Common myeloid progenitor, CD34-positive (primary cell): ENCODE measurements at regions not wholly inside any gene's neighbourhood (a gene's known extent, or its start where the extent isn't known, plus 50 kb on each side); places are given as distances from the start of the nearest gene placed in this dataset.

Source experiments
- CTCF ChIA-PET: fragments of 350-600 bp; sonication (Branson Sonifier 250); formaldehyde crosslinking; loops from one replicate; lab custom pipeline; 2021; ENCODE audit warnings: antibody characterized with exemption; lab: Charles Lee
- POLR2A ChIA-PET: fragments of 350-600 bp; sonication (Branson Sonifier 250); formaldehyde crosslinking; loops from one replicate; lab custom pipeline; 2021; ENCODE audit warnings: antibody characterized with exemption; lab: Charles Lee
- DNase-seq, 3 donors: peaks; one replicate each; pipeline versions ENCODE4 v3.0.0 to v3.0.0-alpha.2; 2013
- H3K27ac ChIP-seq, 2 experiments: 1 replicate in 1 of 2; 2 replicates in 1 of 2; pipeline ENCODE4 v1.7.0; 2013; ENCODE audit warnings: inconsistent platforms in 2 of 2, low read length in 2 of 2, mild to moderate bottlenecking in 2 of 2, low read depth in 1 of 2, moderate library complexity in 1 of 2; ENCODE audit not compliant: severe bottlenecking in 2 of 2, insufficient read depth in 1 of 2, poor library complexity in 1 of 2
- H3K27me3 ChIP-seq, 5 experiments: replicated peaks in 2 of 5; 1 replicate in 3 of 5; 2 replicates in 2 of 5; pipeline versions ENCODE4 v1.6.1 to v1.7.0; 2013; ENCODE audit warnings: low read length in 4 of 5, mild to moderate bottlenecking in 2 of 5, moderate library complexity in 2 of 5, inconsistent platforms in 1 of 5; ENCODE audit not compliant: insufficient read depth in 5 of 5, control insufficient read depth in 4 of 5
- H3K36me3 ChIP-seq, 4 experiments: 1 replicate in 2 of 4; 2 replicates in 2 of 4; pipeline versions ENCODE4 v1.6.1 to v1.7.0; 2013; ENCODE audit warnings: low read length in 3 of 4, control low read depth in 1 of 4, mild to moderate bottlenecking in 1 of 4; ENCODE audit not compliant: control insufficient read depth in 4 of 4, insufficient read depth in 4 of 4
- H3K4me1 ChIP-seq, 4 experiments: 1 replicate in 3 of 4; 2 replicates in 1 of 4; pipeline versions ENCODE4 v1.6.1 to v1.7.1; 2013; ENCODE audit warnings: low read length in 3 of 4, mild to moderate bottlenecking in 3 of 4, control low read depth in 1 of 4, inconsistent platforms in 1 of 4, moderate library complexity in 1 of 4; ENCODE audit not compliant: control insufficient read depth in 4 of 4, insufficient read depth in 4 of 4; ENCODE audit errors: control extremely low read depth in 1 of 4
- H3K4me3 ChIP-seq, 7 experiments: 1 replicate in 4 of 7; 2 replicates in 3 of 7; pipeline versions ENCODE4 v1.5.1 to v1.7.0; 2013; ENCODE audit warnings: mild to moderate bottlenecking in 7 of 7, low read length in 6 of 7, moderate library complexity in 6 of 7, inconsistent platforms in 2 of 7, low read depth in 2 of 7, control low read depth in 1 of 7; ENCODE audit not compliant: insufficient read depth in 4 of 7, control insufficient read depth in 1 of 7; ENCODE audit errors: extremely low read depth in 1 of 7
- H3K9me3 ChIP-seq, 5 experiments: 1 replicate in 4 of 5; 2 replicates in 1 of 5; pipeline versions ENCODE4 v1.6.1 to v1.7.1; 2013; ENCODE audit warnings: low read length in 4 of 5, mild to moderate bottlenecking in 2 of 5, inconsistent platforms in 1 of 5, low read depth in 1 of 5, moderate library complexity in 1 of 5; ENCODE audit not compliant: control insufficient read depth in 4 of 5, insufficient read depth in 2 of 5; ENCODE audit errors: control extremely low read depth in 1 of 5
- WGBS: methylation state at CpG from one replicate; pipeline ENCODE4 v1.1.5; 2013; ENCODE audit not compliant: insufficient coverage; 5-methylcytosine and 5-hydroxymethylcytosine counted together

DNA sequence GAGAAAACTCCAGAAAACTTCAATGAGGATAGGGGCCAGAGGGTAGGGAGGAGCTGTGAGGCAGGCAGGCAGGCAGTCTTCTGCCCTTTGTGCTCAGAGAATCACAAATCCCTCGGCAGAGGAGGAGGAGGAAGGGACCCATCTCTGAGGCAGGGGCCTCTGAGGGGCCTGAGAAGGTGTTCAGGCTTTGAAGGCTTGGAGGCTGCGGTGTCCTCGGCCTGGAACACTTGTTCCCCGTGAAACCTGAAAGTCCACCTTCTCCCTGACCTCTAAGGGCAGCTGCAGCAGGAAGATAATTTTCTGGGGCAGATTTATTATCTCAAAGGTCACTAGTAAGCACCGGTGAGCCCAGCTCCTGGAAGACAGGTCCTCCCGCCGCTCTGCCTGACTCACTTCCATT is 200.3 kb upstream of the BCOR start:
- POLR2A ChIA-PET = no interaction called here
- CTCF ChIA-PET = interaction anchor here (1.0 to 2.7 kb wide), 3 partner anchors 15 to 38 kb away, joined by 3 to 11 read pairs (median 3); no protein-coding TSS in a partner anchor
- DNase-seq = no peak
- Histone ChIP-seq H3K4me1 (peaks cover 0 to 8% (median 0%) of the 10 kb centered on the region in 4 experiments), H3K27ac (no peak overlapping the region), H3K27me3 (peaks cover 0 to 10% (median 0%) of the 10 kb centered on the region in 5 experiments), H3K9me3 (no peaks in the 10 kb centered on the region), H3K4me3 (no peak overlapping the region), H3K36me3 (no peaks in the 10 kb centered on the region)
- WGBS = 67% methylated on average over 7 of the region's 7 CpGs

DNA sequence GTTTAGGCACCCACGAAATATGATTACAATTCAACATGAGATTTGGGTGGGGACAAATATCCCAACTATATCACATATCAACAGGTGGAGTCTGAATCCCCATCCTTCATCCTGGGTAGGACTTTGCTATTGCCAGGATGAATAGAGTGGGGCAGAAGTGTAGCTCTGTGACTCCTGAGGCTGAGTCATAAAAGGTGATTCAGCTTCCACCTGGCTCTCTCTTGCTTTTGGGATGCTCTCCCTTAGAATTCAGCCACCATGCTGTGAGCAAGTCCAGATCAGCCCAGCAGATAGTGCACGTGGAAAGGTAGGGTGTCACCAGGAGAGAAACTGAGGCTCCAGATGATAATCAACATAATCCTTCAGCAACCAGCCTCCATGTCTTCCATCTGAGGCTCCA is 193.8 kb upstream of the BCOR start:
- no peak for DNase-seq
- H3K27me3 ChIP-seq = no peaks in the 10 kb centered on the region
- H3K4me3 ChIP-seq = no peak overlapping the region
- peaks cover 0 to 10% (median 6%) of the 10 kb centered on the region in 5 experiments for H3K9me3 ChIP-seq
- ChIA-PET POLR2A (no interaction called here), CTCF (interaction anchor here (0.9 kb wide), 1 partner anchor 9 kb away, joined by 3 read pairs; no protein-coding TSS in a partner anchor)
- 73% methylated on average over 2 of the region's 2 CpGs for WGBS
- no peaks in the 10 kb centered on the region for H3K36me3 ChIP-seq
- H3K4me1 ChIP-seq = no peaks in the 10 kb centered on the region
- H3K27ac ChIP-seq = no peak overlapping the region

DNA sequence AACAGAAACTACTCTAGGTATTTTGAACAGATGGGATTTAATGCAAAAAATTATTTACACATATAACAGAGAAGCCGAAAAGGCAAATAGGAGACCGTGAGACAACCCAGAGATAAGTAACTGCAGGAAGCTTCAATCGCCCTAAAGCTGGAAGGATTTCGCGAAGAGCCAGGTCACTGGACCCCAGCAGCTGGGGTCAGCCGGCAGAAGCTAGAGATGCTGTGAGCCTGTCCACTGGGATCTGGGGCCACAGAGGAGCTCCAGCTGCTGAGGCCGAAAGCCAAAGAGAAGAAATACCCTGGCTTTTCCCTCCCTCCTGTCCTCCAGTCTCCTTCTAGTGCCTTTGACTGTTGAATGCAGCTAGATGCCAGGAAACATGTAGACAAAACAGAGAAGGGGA is 192.8 kb upstream of the BCOR start:
- Histone ChIP-seq H3K4me1 (no peaks in the 10 kb centered on the region), H3K4me3 (no peak overlapping the region), H3K27ac (no peak overlapping the region), H3K27me3 (no peaks in the 10 kb centered on the region), H3K36me3 (no peaks in the 10 kb centered on the region), H3K9me3 (peaks cover 0 to 10% (median 6%) of the 10 kb centered on the region in 5 experiments)
- POLR2A ChIA-PET = no interaction called here
- no peak for DNase-seq
- WGBS = 98% methylated on average over 6 of the region's 7 CpGs
- CTCF ChIA-PET = no interaction called here

GRCh38 chrX:40285876-40286275 is 188.1 kb upstream of the BCOR start:
- DNase-seq = no peak
- H3K36me3 ChIP-seq = no peaks in the 10 kb centered on the region
- CTCF ChIA-PET = interaction anchor here (1.3 kb wide), 1 partner anchor 9 kb away, joined by 6 read pairs; no protein-coding TSS in a partner anchor
- no peaks in the 10 kb centered on the region for H3K27me3 ChIP-seq
- POLR2A ChIA-PET = no interaction called here
- no peak overlapping the region for H3K4me3 ChIP-seq
- no peak overlapping the region for H3K27ac ChIP-seq
- WGBS = 95% methylated on average over 2 of the region's 2 CpGs
- peaks cover 0 to 12% (median 6%) of the 10 kb centered on the region in 5 experiments for H3K9me3 ChIP-seq
- H3K4me1 ChIP-seq = peaks cover 0 to 12% (median 5%) of the 10 kb centered on the region in 4 experiments

DNA sequence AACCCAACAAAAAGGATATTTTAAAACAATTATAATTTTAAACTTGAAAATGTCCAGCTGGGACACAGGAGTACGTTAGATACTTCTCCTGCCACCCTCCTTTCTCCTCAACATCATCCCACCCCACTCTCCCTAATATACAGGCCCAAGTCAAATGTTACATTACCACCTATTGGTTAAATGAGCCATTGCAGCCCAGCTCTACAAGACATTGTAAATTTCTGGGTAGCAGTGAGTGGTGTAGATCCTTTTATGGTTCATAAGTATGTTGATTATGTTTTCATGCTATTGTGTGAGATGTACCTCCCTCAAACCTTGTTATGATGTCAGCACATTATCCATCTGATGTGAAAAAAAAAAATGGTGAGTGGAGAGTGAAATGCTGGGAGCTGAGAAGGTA is 187.1 kb upstream of the BCOR start:
- no peak for DNase-seq
- POLR2A ChIA-PET = no interaction called here
- Histone ChIP-seq H3K27me3 (no peaks in the 10 kb centered on the region), H3K4me1 (peaks cover 0 to 12% (median 5%) of the 10 kb centered on the region in 4 experiments), H3K9me3 (peaks cover 0 to 4% (median 3%) of the 10 kb centered on the region in 5 experiments), H3K4me3 (no peak overlapping the region), H3K36me3 (no peaks in the 10 kb centered on the region), H3K27ac (no peak overlapping the region)
- CTCF ChIA-PET = no interaction called here
- 80% methylated on average over 1 of the region's 1 CpG for WGBS

GRCh38 chrX:40283981-40284380 is 186.2 kb upstream of the BCOR start:
- Histone ChIP-seq H3K4me3 (no peak overlapping the region), H3K27me3 (no peaks in the 10 kb centered on the region), H3K36me3 (no peaks in the 10 kb centered on the region), H3K9me3 (peaks cover 0 to 2% (median 0%) of the 10 kb centered on the region in 5 experiments), H3K4me1 (peaks cover 0 to 12% (median 5%) of the 10 kb centered on the region in 4 experiments), H3K27ac (no peak overlapping the region)
- 92% methylated on average over 2 of the region's 2 CpGs for WGBS
- CTCF ChIA-PET = no interaction called here
- POLR2A ChIA-PET = no interaction called here
- no peak for DNase-seq

- H3K9me3 ChIP-seq = peaks cover 0 to 2% (median 0%) of the 10 kb centered on the region in 5 experiments
- no peaks in the 10 kb centered on the region for H3K27me3 ChIP-seq
- POLR2A ChIA-PET = no interaction called here
- no peaks in the 10 kb centered on the region for H3K36me3 ChIP-seq
- 94% methylated on average over 10 of the region's 10 CpGs for WGBS
- H3K27ac ChIP-seq = no peak overlapping the region
- H3K4me1 ChIP-seq = peaks cover 0 to 12% (median 5%) of the 10 kb centered on the region in 4 experiments
- CTCF ChIA-PET = no interaction called here
- no peak overlapping the region for H3K4me3 ChIP-seq
- DNase-seq = no peak
These were observed 185.3 kb upstream of the BCOR start for GRCh38 chrX:40282946-40283660.
